HG03342 (cell line): ENCODE measurements at regions not wholly inside any gene's neighbourhood (a gene's known extent, or its start where the extent isn't known, plus 50 kb on each side); places are given as distances from the start of the nearest gene placed in this dataset.

Source experiments
- ATAC-seq: cut with Tn5 transposase; IDR thresholded peaks from one replicate; pipeline ENCODE4 v1.9.1; 2021; ENCODE audit warnings: mild to moderate bottlenecking, moderate library complexity; ENCODE audit not compliant: unreplicated experiment

DNA sequence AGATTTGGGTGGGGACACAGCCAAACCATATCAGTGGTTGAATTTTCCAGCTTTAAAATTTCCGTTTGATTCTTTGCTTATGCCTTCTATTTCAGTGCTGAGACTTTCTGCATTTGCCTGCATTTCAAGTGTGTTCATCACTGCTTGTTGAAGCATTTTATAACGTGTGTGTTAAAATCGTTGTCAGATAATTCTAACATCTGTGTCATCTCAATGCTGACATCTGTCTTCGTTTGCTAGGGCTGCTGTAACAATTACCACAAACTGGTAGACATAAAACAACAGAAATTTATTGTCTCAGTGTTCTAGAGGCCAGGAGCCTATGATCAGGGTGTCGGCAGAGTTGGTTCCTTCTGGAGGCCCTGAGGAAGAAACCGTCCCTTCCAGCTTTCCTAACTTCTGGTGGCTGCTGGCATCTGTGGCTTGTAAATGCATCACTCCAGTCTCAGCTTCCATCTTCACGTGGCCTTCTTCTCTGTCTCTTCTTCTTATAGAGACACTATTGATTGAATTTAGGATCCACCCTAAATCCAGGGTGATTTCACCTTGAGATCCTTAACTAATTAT lies 71.1 kb upstream of the SDK1 start:
- ATAC-seq: no peak

DNA sequence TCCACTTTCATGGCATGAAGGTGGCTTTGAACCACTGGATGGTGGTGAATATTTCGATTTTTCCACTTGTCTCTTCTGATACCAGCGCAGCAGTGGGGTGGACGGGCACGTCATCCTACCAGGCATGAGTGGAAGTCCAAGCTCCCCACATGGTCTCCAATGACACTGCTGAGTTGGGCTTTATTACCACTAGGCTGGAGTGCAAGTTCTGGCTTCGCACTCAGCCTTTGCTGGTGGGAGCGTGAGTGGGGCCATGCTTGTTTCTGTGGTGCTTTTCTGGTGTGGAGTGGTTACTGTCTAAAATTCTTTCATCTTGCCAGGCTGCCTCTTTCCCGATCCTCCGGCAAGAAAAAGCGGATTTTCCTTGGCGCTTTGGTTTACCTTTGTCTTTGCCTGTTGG lies 70.1 kb upstream of the SDK1 start:
- no peak for ATAC-seq

DNA sequence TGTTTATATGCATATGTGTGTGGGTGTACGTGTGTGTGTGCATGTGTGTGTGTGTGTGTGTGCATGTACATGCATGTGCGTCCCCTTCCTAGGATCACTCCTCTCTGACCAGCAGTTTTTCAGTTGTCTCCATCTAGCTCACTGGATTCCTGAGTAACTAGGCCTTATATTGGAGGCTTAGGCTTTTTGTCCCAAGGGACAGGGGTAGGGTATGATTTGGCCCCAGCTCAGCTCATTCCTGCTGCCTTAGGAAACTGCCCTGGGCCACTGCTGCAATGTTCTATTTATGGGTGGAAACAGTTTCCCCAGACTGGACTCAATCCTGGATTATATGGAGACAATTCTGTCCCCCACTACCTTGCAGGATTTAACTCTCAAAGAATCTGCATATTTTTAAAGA lies 68.8 kb upstream of the SDK1 start:
- no peak for ATAC-seq

DNA sequence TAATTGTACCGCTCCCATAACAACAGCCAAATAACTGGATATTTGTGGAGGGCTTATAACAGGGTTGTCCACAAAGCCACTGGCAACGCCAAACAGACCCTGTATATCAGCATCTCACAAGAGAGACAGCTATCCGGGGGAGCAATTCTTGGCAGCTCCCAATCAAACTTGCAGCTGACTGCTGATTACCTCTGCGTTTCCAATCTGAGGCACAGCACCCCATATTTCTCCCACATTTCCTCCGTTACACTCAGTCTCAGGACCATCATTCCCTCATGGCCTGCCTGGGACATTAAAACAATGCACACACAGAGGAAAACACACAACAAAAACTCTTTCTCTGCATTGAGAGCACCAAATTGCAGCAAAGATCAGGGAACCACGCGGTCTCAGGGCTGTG lies 67.8 kb upstream of the SDK1 start:
- no peak for ATAC-seq

DNA sequence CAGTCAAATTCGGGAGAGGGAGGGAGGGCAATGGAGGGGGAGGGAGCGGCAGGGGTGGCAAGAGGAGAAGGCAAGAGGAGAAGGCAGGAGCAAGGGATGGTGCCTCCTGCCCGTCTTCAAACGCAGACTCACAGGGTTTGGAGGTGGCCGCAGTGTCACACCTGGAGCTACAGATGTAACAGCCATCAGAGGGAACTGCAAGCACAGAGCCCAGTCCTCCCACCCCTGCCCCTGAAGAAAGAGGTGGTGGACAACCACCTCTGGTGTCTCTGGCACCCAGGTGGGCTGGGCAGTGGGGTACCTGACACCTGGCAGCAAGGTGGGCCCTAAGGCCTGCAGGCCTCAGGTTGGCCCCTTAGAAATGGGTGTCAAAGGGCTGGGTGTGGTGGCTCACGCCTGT lies 67.0 kb upstream of the SDK1 start:
- no peak for ATAC-seq

DNA sequence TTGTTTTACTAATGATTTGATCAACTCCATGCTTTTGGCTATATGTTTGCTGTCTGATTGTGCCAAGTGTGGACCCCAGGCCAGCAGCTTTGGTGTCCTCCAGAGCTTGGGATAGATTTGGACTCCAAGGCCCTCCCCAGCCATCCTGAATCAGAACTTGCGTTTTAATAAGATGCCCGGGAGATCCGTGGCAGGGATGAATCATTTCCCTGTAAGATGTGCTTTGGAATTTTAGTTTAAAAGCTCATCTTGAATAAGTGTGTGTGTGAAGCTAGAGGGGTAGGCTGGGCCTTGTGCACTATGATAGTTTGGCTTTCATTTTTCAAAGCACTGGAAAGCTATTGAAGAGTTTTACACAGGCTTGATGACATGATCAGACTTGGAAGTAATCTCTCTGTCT lies 66.2 kb upstream of the SDK1 start:
- no peak for ATAC-seq

DNA sequence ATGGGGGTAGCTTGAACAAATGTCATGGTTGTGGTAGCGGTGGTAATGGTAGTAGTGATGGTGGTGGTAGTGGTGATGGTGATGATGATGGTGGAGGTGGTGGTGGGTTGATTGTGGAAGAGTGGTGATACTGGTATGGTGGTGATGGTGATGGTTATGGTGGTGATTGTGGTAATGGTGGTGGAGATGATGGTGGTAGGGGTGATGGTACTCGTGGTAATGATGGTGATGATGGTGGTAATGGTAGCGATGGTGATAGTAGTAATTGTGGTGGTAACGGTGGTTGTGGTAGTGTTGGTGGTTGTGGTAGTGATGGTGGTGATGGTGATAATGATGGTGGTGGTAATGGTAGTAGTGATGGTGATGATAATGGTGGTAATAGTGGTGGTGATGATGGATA lies 65.7 kb upstream of the SDK1 start:
- no peak for ATAC-seq

DNA sequence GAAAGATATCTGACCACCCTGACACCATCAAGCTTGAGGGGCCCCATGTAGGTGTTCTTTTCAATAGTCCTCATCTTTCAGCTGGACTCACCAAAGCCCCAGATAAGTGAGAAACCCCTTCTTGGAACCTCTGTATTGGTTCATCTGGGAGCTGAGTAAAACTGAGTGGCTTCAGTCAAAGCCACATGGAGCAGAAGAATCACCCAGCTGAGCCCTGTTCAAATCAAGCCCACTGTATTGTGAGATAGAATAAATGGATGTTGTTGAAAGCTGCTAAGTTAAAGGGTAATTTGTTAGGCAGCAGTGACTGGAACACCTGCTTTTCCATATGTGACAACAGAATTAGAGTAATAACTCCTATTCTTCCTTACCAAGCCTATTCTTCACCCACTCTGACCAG lies 64.8 kb upstream of the SDK1 start:
- no peak for ATAC-seq

DNA sequence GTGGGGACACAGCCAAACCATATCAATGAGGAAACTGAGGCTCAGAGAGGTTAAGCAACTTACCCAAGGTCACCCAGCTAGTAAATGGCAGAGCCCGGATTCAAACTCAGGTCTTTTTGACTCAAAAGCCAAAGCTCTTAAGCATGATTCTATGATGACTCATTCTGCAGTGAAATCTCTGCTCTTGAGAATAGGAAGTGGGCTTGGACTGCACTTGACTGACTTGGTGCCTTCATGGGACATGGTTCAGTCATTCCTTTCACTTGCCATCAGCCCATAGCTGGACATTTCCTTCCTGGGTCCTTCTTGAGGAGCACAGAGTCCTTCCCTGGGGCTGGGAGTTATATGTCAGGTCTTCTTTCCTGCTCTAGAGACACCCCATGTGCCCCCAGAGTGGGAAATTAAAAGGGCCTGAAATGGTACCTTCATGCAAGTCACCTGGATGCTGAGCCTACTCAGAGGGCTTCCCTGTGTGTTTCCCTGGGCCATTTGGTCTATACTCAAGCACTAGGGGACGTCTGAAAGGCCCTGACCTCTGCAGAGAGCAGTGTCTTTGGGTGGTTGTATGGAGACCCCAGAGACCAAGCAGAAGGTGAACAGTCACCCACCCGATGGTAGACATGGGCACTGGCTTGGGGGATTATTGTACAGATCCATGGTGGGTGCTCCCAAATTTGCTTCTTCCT lies 62.4 kb upstream of the SDK1 start:
- ATAC-seq: no peak

DNA sequence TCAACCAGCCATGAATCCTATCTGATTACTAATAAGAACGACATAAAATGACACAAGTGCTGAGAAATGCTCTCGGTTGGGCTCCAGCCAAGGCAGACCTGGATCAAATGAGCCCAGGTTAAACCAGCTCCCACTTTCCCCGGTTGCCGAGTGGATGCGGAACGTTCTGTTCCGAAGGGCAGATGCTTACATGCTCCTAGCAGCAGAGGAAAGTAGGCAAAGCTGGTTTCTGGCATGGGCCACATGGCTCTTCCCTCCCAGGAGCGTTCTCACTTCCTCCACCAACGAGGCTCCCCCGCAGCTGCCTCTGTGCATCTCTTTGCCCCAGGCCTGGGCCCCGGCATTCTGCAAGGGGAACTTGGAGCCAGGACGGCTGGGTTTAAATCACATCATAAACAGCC lies 61.8 kb upstream of the SDK1 start:
- no peak for ATAC-seq

DNA sequence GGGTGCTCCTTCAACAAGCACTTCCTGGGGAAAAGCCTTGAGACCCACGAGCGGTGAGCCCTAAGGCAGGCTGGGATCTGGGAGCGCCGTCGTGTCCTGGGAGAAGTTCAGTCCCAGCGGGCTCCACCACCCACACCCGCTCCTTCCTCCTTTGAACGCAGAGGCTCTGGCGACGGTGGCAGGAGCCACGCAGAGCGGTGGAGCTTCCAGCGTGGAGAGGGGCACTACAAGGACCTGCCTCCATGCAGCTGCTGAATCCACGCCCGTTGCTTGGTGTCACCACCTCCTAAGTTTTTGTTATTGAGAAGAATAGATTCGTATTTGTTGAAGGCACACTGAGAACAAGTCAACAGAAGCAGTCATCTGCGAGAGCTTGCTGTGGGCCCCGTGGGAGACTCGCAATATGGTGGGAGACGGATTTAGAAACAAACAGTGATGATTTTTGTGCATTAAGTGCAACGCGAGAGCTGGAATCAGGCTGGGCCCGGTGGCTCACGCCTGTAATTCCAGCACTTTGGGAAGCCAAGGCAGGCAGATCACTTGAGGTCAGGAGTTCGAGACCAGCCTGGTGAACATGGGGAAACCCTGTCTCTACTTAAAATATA lies 60.1 kb upstream of the SDK1 start:
- ATAC-seq: no peak

DNA sequence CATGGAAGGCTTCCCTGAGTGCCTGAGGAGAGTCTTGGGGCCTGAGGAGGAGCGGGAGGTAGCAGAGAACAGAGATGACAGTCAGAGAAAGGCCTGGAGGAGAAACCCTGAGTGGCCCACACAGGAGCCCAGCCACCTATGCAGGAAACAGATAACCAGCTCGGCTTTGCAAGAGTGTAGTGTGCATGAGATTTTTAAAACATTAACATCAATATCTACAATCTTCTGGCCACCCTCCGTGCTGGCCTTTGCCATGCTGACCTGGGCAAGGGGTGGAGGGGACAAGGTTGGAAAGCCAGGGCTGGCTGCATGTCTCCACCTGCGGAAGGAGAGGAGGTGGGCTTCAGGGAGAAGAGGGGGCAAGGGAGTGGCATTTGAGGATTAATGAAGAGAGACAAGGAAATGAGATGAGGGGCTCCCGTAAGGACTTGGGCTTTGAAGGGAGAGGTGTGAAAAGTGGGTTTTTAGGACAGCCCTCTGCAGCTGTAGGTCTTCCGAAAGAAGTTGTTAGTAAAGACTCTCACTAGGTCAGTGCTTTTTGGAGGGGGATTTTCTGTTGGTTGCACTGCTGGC lies 59.3 kb upstream of the SDK1 start:
- no peak for ATAC-seq

DNA sequence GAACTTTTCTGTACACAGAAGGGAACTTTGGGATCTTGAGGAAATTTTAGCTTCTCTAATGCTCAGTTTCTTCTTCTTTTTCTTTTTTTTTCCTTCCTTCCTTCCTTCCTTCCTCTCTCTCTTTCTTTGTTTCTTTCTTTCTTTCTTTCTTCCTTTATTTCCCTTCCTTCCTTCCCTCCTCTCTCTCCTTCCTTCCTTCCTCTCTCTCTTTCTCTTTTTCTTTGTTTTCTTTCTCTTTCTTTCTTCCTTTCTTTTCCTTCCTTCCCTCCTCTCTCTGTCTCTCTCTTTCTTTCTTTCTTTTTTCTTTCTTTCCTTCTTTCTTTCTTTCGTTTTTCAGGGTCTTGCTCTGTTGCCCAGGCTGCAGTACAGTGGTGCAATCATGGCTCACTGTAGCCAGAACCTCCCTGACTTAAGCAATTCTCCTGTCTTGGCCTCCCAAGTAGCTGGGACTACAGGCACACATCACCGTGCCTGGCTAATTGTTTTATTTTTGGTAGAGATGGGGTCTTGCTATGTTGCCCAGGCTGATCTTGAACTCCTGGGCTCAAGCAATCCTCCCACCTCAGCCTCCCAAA lies 58.6 kb upstream of the SDK1 start:
- ATAC-seq: no peak

DNA sequence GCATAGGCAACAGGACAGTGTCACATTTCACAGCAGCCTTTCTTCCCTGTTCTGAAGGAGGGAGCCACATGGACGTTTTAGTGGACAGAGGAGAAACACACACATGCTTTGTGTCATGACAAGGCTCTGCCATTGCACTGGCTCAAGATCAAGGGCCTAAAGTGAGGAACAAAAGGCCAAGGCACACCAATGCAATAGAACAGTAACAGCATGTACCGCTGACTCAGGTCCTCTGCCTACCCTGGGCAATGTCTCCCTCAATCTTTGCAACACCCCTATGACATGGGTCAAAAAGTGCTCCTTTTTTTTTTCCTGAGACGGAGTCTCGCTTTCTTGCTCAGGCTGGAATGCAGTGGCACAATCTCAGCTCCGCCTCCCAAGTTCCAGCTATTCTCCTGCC lies 57.8 kb upstream of the SDK1 start:
- ATAC-seq: no peak

DNA sequence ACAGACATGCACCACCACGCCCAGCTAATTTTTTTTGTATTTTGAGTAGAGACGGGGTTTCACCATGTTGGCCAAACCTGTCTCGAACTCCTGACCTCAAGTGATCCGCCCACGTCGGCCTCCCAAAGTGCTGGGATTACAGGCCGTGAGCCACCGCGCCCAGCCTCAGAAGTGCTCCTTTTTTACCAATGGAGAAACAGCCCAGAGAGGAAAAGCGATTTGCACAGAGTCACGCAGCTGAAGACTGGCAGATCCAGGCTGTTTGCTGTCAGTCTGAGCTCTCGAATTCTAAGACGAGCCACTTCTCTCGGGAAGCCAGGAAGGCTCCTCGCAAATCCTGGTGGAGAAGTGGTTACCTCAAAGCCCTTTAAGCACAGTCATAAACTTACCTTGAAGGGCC lies 57.4 kb upstream of the SDK1 start:
- no peak for ATAC-seq

DNA sequence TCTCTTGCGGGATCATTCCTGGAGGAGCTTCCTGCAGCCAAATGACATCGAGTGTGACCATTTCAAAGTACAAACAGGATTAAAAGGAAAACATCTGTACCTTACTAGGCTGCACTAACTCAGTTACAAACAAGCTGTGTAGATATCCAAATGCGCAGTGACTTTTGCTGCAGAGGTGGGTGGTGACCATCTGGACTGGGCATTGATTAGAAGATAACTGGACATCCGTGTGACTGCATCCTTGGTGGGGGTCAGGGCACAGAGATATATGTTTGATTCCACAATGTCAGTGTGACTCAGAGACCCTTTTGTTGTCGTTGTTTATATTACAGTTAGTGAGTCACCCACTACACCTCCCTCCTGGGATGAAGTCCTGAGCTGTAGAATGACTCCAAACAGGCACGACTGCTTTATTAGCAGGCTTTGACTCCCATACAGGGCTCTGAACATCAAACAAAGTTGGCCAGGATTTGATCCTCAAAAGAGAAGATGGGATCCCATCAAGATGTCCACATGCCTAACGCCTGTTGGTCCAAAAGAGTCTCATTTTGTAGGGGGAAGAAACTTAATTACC lies 56.7 kb upstream of the SDK1 start:
- no peak for ATAC-seq

DNA sequence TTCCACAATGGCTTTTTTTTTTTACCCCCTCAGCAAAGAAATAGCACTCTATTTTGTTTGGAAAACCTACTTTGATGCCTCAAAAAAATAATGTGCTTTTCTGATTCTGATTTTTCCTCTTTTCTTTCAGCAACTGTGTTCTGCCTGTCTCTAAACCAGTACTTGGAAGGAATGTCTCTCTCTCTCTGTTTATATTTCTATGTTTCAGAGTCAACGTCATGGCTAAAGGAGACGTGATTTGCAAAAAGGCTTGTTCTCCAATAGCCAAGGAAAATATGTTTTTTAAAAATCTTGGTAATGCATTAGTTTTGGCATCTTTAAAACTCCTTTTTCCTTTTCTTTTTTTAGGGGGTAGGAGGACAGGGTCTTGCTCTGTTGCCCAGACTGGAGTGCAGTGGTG lies 56.0 kb upstream of the SDK1 start:
- ATAC-seq: no peak

DNA sequence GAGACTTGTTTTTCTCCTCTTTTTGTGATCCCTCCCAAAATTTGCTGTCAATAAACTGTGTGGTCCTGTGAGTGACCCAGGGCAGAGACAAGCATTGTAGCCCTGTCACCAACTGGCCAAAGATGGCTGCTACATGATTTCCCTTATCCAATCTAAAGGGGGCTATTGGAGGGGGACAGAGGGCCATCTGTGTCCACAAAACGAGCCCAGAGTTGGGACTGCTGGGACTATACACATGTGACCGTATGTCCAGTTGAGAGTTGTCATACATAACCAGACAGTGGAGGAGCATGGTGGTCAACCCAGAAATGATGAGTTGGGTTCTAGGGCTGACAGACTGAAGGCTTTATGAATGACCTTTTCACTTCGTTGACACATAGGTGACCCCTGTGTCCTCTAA lies 55.3 kb upstream of the SDK1 start:
- ATAC-seq: no peak

DNA sequence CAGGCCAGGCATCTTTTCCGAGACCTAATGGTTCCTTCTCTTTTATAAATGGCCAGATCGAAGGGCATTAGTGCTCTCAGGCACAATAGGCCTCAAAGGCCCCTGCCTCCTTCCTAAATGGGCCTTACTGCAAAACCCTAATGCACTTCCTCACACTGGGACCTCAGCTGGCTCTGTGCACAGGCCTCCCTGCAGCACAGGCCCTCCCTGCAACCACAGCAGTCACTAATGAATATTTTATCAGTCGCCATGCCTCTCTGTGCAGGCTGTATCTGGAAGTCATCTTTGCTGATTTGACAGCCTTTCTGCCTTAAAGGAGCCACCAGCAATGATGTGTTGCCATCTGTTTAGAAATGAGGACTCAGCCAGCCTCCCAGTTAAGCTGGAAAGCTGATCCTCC lies 54.9 kb upstream of the SDK1 start:
- no peak for ATAC-seq

DNA sequence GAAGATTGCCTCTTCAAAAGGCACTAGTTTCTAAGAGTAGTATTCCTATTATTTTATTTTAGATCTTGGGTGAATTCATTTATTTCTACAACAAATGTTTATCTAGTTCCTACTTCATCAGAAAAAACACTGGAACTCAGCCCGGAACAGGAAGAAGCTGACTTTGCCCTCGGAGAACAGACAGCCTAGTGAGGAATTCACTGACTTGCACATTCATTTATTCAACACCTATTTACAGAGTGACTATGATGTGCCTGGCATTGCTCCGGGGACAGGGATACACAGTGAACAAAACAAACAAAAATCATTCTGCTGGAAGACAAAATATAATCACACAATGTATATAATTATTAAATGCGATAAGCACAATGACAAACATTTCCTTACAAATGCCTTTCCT lies 54.4 kb upstream of the SDK1 start:
- ATAC-seq: no peak

DNA sequence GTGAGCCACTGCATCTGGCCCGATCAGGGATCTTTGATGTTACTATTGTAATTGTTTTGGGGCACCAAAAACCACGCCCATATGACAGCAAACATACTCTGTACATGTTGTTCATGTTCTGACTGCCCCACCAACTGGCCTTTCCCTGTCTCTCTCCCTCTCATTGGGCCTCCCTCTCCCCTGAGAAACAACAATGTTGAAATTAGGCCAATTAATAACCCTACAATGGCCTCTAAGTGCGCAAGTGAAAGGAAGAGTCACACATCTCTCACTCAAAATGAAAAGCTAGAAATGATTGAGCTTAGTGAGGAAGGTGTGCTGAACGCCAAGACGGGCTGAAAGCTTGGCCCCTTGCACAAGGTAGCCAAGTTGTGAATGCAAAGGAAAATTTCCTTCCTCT lies 50.3 kb upstream of the SDK1 start:
- no peak for ATAC-seq
